Activated T-cell treated with anti-CD3 and anti-CD28 coated beads for 4 hours (primary cell): ENCODE measurements at regions not wholly inside any gene's neighbourhood (a gene's known extent, or its start where the extent isn't known, plus 50 kb on each side); places are given as distances from the start of the nearest gene placed in this dataset.
"Not testable (repeated sequence)": the region's sequence is repeated elsewhere in the genome, so short reads cannot be mapped to it uniquely, and the experiment has no call there.

ENCODE experiments used
- DNase-seq: peaks from one replicate; pipeline ENCODE4 v3.0.0-alpha.2; 2020

DNA sequence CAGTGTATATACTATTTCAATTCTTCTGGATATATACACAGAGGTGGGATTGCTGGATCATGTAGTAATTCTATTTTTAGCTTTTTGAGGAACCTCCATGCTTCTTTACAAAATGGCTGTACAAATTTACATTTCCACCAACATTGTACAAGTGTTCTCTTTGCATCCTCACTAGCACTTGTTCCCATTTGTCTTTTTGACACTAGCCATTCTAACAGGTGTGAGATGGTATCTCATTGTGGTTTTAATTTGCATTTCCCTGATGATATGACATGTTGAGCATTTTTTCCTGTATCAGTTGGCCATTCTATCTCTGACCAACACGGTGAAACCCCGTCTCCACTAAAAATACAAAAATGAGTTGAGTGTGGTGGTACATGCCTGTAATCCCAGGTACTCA, 68.1 kb upstream of the PMEPA1 start:
- DNase-seq = no peak

GRCh38 chr20:57774951-57775350, 65.1 kb upstream of the PMEPA1 start:
- DNase-seq = no peak

DNA sequence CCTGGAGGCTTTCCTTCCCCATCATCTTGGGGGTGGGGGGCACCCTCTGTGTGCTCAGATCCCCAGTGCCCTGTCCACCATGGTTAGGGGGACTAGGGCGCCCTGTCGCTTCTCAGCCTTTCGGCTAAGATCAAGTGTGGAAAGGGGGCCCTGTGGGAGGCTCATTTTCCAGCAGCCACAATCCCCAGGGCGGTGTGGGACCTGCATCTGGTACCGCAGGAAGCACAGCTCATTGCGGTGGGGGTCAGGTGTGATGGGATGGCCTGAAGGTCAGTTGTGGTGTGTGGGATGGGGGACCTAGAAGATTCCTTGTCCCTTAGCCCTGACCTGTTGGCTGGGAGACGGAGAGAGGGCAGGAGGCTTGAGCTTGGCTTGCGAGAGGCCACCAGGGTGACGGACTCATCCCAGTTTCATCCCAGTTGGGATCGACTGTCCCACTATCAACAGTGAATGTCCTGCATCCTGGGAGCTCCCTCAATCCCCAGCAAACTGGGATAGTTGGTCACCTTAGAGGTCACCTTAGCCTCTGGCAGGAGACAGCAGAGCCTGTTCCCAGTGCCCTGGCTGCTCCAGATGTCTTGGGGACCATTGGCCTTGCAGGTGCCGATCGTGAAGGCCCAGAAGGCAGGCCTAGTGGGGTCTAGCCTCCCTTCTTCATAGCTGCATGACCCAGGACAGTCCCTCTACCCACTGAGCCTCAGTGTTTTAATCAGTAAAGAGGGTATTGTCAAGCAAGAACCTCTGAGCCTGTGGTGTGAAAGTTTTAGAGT, 64.5 kb upstream of the PMEPA1 start:
- no peak for DNase-seq

GRCh38 chr20:57773059-57773815, 63.4 kb upstream of the PMEPA1 start:
- no peak for DNase-seq

DNA sequence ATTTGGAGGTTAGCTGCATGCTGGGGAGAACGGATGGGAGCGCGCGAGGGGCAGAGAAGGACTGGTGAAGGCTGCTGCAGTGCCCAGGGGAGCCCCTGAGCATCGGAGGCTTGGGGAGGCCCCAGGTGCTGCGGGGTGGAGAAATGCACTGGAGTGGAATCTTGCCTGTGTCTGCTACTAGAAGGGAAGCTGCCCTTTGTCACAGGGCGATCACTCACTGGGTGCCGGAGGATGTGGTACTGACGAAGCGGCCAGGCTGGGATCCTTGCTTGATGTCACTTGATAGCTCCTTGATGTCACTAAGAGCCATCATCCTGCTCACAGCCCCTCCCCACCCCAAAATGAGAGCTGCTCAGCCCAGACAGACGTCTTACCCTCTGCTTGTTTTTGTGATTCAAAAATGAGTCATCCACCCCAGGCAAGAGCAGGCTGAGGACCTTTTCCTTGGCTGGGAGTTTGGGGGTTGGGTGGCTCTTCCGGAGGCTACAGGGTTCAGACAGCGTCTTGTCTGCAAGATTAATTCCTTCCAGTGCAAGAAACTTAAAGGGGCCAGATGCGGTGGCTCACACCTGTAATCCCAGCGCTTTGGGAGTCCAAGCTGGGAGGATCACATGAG, 62.6 kb upstream of the PMEPA1 start:
- DNase-seq = peak; percentile 5

- no peak for DNase-seq
Observed at GRCh38 chr20:57770852-57771720, 61.3 kb upstream of the PMEPA1 start.

- not testable (repeated sequence) for DNase-seq
Observed at GRCh38 chr20:57770401-57770800, 60.6 kb upstream of the PMEPA1 start.

DNA sequence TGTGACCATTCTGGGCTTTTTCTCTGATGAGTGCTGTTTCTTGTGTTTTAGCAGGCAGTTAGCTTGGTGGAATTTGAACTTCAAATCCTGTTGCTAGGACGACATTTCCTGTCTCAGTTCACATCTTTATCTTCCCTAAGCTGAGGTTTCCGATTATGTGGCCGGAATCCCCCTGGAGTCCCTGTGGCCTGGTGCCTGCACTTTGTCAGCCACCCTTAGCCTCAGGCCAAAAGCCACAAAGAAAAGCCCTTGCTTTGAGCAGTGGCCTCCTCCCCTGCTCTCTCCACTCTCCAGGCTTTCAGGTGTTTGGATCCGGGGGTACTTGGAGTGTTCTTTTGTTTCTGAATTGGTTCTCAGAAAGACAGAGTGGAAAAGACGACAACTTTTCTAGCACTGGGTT, 59.9 kb upstream of the PMEPA1 start:
- DNase-seq = no peak

DNA sequence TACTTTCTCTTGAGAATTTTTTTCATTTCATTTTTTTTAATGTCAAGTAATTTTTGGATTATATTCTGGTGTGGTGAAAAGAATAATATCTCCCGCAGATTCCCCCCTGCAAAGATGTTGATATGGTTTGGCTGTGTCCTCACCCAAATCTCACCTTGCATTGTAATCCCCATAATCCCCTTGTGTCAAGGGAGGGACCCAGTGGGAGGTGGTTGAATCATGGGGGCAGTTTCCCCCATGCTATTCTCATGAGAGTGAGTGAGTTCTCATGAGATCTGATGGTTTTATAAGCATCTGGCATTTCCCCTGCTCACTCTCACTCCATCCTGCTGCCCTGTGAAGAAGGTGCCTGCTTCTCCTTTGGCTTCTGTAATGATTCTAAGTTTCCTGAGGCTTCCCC, 58.7 kb upstream of the PMEPA1 start:
- DNase-seq = no peak

GRCh38 chr20:57767441-57767840, 57.6 kb upstream of the PMEPA1 start:
- no peak for DNase-seq

DNA sequence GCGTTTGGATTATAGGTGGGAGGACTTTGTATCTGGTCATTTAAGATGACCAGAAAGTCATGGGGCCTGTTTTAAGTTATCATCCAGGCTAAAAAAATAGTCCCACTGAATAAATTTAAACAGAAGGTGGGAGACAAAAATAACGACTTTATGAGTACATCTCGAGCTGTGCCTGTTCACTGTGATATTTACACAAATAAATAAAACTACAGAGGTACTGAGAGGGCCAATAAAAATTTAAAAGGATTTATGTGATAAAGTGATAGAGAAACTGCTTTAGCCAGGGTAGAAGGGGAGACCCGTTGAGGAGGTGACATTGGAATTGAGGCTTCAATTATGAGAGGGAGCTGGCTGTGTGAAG, 53.4 kb upstream of the PMEPA1 start:
- DNase-seq = no peak

DNA sequence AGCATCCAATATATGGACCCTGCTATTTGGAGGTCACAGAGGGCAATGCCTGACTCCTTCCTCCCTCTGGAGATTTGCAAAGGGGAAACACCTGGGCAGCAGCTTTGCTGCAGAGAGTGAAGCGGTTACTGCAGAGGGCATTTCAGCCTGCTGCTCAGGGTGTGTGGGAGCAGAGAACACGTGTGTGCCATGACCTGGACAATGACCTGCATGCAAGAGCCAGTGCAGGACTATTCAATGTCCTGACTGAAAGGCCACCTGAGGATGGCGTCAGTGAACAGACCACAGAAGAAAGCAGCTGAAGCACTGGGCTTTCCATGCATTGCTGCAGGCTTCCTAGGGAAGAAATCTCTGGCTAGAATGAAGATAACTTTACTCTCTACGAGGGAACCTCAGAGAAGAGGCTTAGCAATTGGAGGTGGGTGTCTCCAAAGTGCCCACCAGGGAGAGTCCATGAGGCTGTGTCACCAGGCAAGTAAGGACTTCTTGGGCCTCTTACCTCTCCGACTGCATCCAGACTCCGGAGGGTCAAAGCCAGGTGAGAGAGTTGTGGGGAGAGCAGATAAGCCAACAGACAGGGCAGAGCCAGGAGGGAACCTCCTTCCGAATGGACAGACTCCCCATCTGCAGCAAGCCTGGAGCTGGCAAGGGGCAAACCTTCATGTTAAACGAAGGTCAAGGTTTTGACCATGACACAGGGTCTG, 52.9 kb upstream of the PMEPA1 start:
- no peak for DNase-seq

GRCh38 chr20:57761413-57761734, 51.6 kb upstream of the PMEPA1 start:
- DNase-seq = no peak

GRCh38 chr20:57760698-57761412, 51.0 kb upstream of the PMEPA1 start:
- no peak for DNase-seq

DNA sequence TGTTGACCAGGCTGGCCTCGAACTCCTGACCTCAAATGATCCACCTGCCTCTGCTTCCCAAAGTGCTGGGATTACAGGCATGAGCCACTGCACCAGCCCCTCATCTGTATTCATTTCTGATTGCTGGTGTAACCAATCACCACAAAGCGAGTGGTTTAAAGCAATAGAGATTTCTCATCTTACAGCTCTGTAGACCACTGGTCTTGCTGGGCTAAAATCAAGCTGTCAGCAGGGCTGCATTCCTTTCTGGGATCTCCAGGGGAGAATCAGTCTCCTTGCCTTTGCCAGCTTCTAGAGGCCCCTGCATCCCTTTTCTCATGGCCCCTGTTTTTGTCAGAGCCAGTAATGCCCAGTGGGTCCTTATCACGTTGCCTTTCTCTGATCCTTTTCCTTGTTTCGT, 49.9 kb upstream of the PMEPA1 start:
- no peak for DNase-seq
